CD14-positive monocyte (primary cell): ENCODE measurements at regions not wholly inside any gene's neighbourhood (a gene's known extent, or its start where the extent isn't known, plus 50 kb on each side); places are given as distances from the start of the nearest gene placed in this dataset.

ENCODE experiments used
- DNase-seq, 3 donors: peaks; one replicate each; pipeline ENCODE4 v3.0.0-alpha.2; 2011 to 2022
- H2AFZ ChIP-seq: 2 replicates; pipeline ENCODE4 v1.6.0; 2012; ENCODE audit warnings: mild to moderate bottlenecking, low read depth, low read length, inconsistent platforms; ENCODE audit not compliant: insufficient read depth, poor library complexity, severe bottlenecking
- H3K27ac ChIP-seq, 2 donors: 1 replicate in 1 of 2; 2 replicates in 1 of 2; pipeline ENCODE4 v1.5.1; 2012 to 2013; ENCODE audit warnings: low read length in 2 of 2, control low read depth in 1 of 2, inconsistent platforms in 1 of 2, low read depth in 1 of 2, mild to moderate bottlenecking in 1 of 2
- H3K27me3 ChIP-seq, 2 donors: one replicate each; pipeline versions ENCODE4 v1.6.0 to v1.6.1; 2011 to 2013; ENCODE audit warnings: low read length in 2 of 2; ENCODE audit not compliant: control insufficient read depth in 2 of 2, insufficient read depth in 2 of 2
- H3K36me3 ChIP-seq, 2 donors: replicated peaks in 1 of 2; 1 replicate in 1 of 2; 2 replicates in 1 of 2; pipeline versions ENCODE4 v1.5.1 to v1.6.1; 2012 to 2013; ENCODE audit warnings: low read length in 2 of 2, control low read depth in 1 of 2, inconsistent platforms in 1 of 2, mild to moderate bottlenecking in 1 of 2; ENCODE audit not compliant: insufficient read depth in 2 of 2, control insufficient read depth in 1 of 2
- H3K4me1 ChIP-seq, 2 donors: 1 replicate in 1 of 2; 2 replicates in 1 of 2; pipeline versions ENCODE4 v1.5.1 to v1.6.1; 2012 to 2013; ENCODE audit warnings: low read length in 2 of 2, control low read depth in 1 of 2, inconsistent platforms in 1 of 2, mild to moderate bottlenecking in 1 of 2, moderate library complexity in 1 of 2; ENCODE audit not compliant: insufficient read depth in 2 of 2, control insufficient read depth in 1 of 2
- H3K4me2 ChIP-seq: replicated peaks from 2 replicates; pipeline ENCODE3; 2012; ENCODE audit warnings: low read length, moderate library complexity, mild to moderate bottlenecking; ENCODE audit not compliant: poor library complexity, severe bottlenecking; ENCODE audit errors: extremely low read depth
- H3K4me3 ChIP-seq, 3 experiments: fragments of 200-600 bp in 1 of 3; sonication (generic) in 1 of 3; replicated peaks in 1 of 3; 1 replicate in 2 of 3; 2 replicates in 1 of 3; pipeline ENCODE4 v1.5.1; 2011 to 2013; ENCODE audit warnings: low read length in 3 of 3, mild to moderate bottlenecking in 3 of 3, control low read depth in 2 of 3, low read depth in 2 of 3, inconsistent platforms in 1 of 3, moderate library complexity in 1 of 3
- H3K79me2 ChIP-seq: 2 replicates; pipeline ENCODE4 v1.6.0; 2012; ENCODE audit warnings: mild to moderate bottlenecking, control low read depth, inconsistent platforms, low read length, moderate library complexity; ENCODE audit not compliant: insufficient read depth
- H3K9ac ChIP-seq: 2 replicates; pipeline ENCODE4 v1.6.0; 2017; ENCODE audit warnings: low read length, mild to moderate bottlenecking; ENCODE audit not compliant: insufficient read depth, poor library complexity, severe bottlenecking
- H3K9me3 ChIP-seq, 2 donors: replicated peaks in 1 of 2; 1 replicate in 1 of 2; 2 replicates in 1 of 2; pipeline versions ENCODE4 v1.5.1 to v1.6.1; 2012 to 2013; ENCODE audit warnings: low read length in 2 of 2, control low read depth in 1 of 2; ENCODE audit not compliant: control insufficient read depth in 1 of 2, insufficient read depth in 1 of 2
- H4K20me1 ChIP-seq: 2 replicates; pipeline ENCODE4 v1.6.0; 2012; ENCODE audit warnings: mild to moderate bottlenecking, low read length, control low read depth, moderate library complexity; ENCODE audit not compliant: insufficient read depth
- H3K27ac Mint-ChIP-seq, 7 donors: one replicate each; pipeline ENCODE4 v1.8.0; 2020; ENCODE audit warnings: mild to moderate bottlenecking in 7 of 7, mixed read lengths in 7 of 7, moderate library complexity in 6 of 7, inconsistent platforms in 2 of 7
- H3K27me3 Mint-ChIP-seq, 3 donors: one replicate each; pipeline ENCODE4 v1.8.0; 2021 to 2022; ENCODE audit warnings: low read depth in 3 of 3, mild to moderate bottlenecking in 3 of 3, mixed read lengths in 3 of 3, moderate library complexity in 3 of 3, inconsistent platforms in 1 of 3
- H3K36me3 Mint-ChIP-seq, 2 donors: one replicate each; pipeline ENCODE4 v1.8.0; 2020; ENCODE audit warnings: mixed read lengths in 2 of 2, inconsistent platforms in 1 of 2, mild to moderate bottlenecking in 1 of 2
- H3K4me1 Mint-ChIP-seq: one replicate; pipeline ENCODE4 v1.8.0; 2020; ENCODE audit warnings: mild to moderate bottlenecking, mixed read lengths
- H3K4me3 Mint-ChIP-seq, 2 donors: one replicate each; pipeline ENCODE4 v1.8.0; 2020; ENCODE audit warnings: mild to moderate bottlenecking in 2 of 2, mixed read lengths in 2 of 2, moderate library complexity in 1 of 2
- H3K9me3 Mint-ChIP-seq, 7 donors: one replicate each; pipeline ENCODE4 v1.8.0; 2020 to 2022; ENCODE audit warnings: mixed read lengths in 7 of 7, mild to moderate bottlenecking in 6 of 7, moderate library complexity in 6 of 7, inconsistent platforms in 2 of 7
- CTCF ChIP-seq: fragments of 200-600 bp; IDR thresholded peaks from one replicate; pipeline ENCODE4 v1.8.0; 2022; ENCODE audit warnings: antibody characterized with exemption, mild to moderate bottlenecking
- WGBS: methylation state at CpG from one replicate; pipeline ENCODE4 v1.1.5; 2013; ENCODE audit warnings: missing lambda C conversion rate; ENCODE audit not compliant: insufficient coverage; 5-methylcytosine and 5-hydroxymethylcytosine counted together
- intact Hi-C, 2 donors: fragments of 100-400 bp; cut with micrococcal nuclease; formaldehyde crosslinking; loops; one replicate each; pipeline versions ENCODE4 v1.15.0 to v1.15.1; 2023

GRCh38 chr2:105490956-105491355 is 92.1 kb upstream of the FHL2 start:
- TF ChIP-seq CTCF: no peak
- WGBS: no CpG with 5 or more reads among the region's 1 CpG

GRCh38 chr2:105490204-105490603 is 91.4 kb upstream of the FHL2 start:
- Histone ChIP-seq H3K4me1 (no peaks in the 10 kb centered on the region), H3K9ac (no peak overlapping the region), H3K4me3 (no peak overlapping the region), H3K79me2 (no peaks in the 10 kb centered on the region), H3K9me3 (peaks cover 0 to 5% of the 10 kb centered on the region in 2 donors), H4K20me1 (no peaks in the 10 kb centered on the region), H3K27ac (no peak overlapping the region), H2AFZ (no peak overlapping the region), H3K36me3 (no peaks in the 10 kb centered on the region), H3K4me2 (no peak overlapping the region), H3K27me3 (no peaks in the 10 kb centered on the region)
- Mint-ChIP-seq H3K36me3 (no peaks in the 10 kb centered on the region), H3K9me3 (peaks cover 4 to 14% (median 10%) of the 10 kb centered on the region in 7 donors), H3K4me1 (no peaks in the 10 kb centered on the region), H3K27ac (no peak overlapping the region), H3K4me3 (no peak overlapping the region), H3K27me3 (peaks cover 3 to 8% (median 5%) of the 10 kb centered on the region in 3 donors)
- no peak for TF ChIP-seq CTCF
- intact Hi-C loops: no loop called here
- WGBS: 87% methylated on average over 3 of the region's 4 CpGs
- no peak for DNase-seq

More at GRCh38 chr2:105490956-105491355, 92.1 kb upstream of the FHL2 start:
- no peaks in the 10 kb centered on the region for H3K27me3 ChIP-seq
- peaks cover 0 to 5% of the 10 kb centered on the region in 2 donors for H3K9me3 ChIP-seq
- H3K4me1 ChIP-seq: no peaks in the 10 kb centered on the region
- Mint-ChIP-seq H3K4me3 (no peak overlapping the region), H3K27me3 (peaks cover 3 to 8% (median 5%) of the 10 kb centered on the region in 3 donors), H3K9me3 (peaks cover 4 to 14% (median 10%) of the 10 kb centered on the region in 7 donors), H3K27ac (no peak overlapping the region), H3K4me1 (no peaks in the 10 kb centered on the region), H3K36me3 (no peaks in the 10 kb centered on the region)
- H4K20me1 ChIP-seq: no peaks in the 10 kb centered on the region
- no peak overlapping the region for H3K4me3 ChIP-seq
- no peak overlapping the region for H3K4me2 ChIP-seq
- intact Hi-C loops: no loop called here
- H3K9ac ChIP-seq: no peak overlapping the region
- DNase-seq: no peak
- H2AFZ ChIP-seq: no peak overlapping the region
- no peak overlapping the region for H3K27ac ChIP-seq
- H3K36me3 ChIP-seq: no peaks in the 10 kb centered on the region
- H3K79me2 ChIP-seq: no peaks in the 10 kb centered on the region
